Brain pericyte (primary cell): ENCODE measurements at regions not wholly inside any gene's neighbourhood (a gene's known extent, or its start where the extent isn't known, plus 50 kb on each side); places are given as distances from the start of the nearest gene placed in this dataset.
"Not testable (repeated sequence)": the region's sequence is repeated elsewhere in the genome, so short reads cannot be mapped to it uniquely, and the experiment has no call there.

Experiments
- DNase-seq: peaks from one replicate; pipeline ENCODE4 v3.0.0-alpha.2; 2012; ENCODE audit warnings: low read depth, low spot score

DNA sequence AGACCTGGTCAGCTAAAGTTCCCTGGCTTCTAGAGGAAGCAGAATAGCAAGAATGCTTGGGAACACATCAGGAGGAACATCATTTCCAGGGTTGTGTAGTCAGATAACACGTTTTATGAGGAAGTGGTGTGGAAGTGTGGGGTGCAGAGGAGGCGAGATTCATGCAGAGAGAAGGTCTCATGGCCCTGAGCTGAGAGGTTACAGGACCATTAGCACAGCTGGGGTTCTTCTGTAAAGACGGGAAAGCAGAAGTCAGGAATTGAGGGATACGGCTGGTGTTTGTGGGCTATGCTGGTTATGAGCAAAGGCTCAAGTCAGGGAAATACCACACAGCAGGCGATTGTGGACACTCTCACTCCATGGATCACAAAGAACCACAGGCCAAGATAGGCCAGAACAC lies 190.6 kb upstream of the IRF2BP2 start:
- not testable (repeated sequence) for DNase-seq

DNA sequence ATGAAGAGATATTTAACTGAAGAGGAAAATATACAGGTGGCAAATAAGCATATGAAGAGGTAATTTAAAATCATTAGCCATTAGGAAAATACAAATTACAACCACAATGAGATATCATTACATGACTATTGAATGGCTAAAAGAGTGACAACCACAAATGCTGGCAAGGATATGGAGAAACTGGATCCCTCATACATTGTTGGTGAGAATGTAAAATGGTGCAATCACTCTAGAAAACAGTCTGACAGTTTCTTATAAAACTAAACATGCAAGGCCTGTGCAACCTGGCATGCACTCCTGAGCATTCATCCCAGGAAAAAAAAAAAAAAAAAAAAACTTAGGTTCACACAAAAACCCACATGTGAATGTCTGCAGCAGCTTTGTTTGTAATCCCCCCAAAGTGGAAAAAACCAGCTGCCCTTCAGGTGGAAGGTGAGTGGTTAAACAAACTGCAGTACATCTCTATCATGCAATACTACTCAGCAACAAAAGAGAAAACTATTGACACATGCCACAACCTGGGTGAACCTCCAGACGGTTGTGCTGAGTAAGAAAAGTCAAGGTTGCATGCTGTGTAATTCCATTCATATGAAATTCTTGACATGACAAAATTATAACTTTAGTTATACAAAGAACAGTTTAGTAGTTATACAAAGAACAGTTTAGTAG lies 189.2 kb upstream of the IRF2BP2 start:
- not testable (repeated sequence) for DNase-seq

DNA sequence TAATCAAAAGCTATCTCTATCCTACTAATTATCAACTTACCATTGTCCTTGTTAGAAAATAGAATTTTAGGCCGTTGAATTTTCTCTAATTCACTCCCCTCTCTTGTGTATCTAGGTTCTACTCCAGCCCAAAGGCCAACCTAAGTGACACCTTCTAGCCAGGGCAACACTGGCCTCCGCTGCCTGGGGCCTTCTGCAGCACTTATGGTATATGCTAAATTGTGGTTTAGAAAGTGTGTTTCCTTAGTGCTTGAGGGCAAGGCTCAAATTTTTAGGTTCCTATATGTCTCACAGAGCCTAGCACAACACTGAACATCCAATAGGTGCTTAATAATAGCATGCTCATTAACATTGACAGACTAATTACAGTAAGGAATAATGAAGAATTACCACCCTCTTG lies 187.2 kb upstream of the IRF2BP2 start:
- DNase-seq, result not testable (repeated sequence)

DNA sequence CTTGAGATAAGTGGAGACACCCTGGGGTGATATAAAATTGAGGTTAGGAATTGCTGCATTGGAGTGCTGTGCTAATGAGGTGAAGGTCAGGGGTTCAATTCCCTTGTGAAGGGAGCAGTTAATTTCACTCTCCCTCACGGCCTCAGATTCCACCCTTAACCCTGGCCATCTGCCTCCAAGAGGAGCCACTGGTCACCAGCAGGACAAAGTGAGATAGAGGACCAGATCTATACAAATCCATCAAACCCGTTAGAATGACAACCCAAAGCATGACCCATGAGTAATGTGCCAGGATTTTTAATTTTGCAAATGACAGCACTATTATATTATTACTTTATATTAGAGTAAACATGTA lies 186.4 kb upstream of the IRF2BP2 start:
- not testable (repeated sequence) for DNase-seq

DNA sequence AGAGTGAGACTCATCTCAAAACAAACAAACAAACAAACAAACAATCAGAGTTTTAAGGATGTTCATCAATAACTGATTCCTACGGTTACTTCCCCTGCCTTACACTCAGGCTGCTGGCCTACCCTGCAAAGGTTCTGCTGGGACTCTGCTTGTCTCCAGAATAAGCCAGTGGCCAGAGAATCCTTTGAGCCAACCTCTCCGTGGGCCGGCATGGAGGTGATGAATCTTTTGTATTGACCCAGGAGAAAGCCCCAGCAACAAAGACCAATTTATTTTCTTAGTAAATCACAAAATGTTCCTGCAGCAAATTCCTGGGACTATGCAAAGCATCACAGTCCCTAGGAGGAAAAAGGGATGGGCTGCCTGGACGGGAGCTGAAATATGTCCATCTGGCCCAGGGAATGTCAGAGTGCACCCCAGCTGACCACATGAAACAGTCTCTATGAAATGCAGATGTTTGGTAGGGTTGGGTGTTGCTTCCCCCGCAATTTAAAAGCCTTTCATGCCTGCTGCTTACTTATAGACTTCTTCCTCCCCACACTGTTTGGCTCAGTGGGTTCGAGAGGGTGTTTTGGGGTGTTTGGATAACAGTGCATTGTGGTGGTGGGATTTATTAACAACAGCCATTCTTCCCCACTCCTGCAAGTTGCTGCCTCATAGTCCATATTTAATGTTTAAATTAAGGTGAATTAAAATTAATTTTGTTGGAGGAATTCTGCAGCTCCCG lies 185.9 kb upstream of the IRF2BP2 start:
- DNase-seq, result not testable (repeated sequence)

DNA sequence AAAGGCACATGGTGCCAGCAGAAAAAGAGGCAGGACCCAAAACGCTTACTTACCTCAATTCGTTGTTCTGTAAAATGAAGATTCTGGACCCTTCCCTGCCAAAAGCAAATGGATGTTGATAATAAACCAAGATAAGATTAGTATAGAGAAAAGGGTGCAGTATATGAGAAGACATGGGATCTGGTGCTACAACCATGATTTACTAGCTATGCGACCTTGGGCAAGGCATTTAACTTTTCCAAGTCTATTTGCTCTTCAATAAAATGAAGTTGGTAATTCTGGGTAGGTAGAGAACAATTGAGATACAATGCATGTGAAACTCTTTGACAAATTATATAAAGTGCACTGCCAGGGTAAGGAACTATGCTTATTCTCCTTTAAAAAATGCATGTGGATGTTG lies 185.0 kb upstream of the IRF2BP2 start:
- not testable (repeated sequence) for DNase-seq

DNA sequence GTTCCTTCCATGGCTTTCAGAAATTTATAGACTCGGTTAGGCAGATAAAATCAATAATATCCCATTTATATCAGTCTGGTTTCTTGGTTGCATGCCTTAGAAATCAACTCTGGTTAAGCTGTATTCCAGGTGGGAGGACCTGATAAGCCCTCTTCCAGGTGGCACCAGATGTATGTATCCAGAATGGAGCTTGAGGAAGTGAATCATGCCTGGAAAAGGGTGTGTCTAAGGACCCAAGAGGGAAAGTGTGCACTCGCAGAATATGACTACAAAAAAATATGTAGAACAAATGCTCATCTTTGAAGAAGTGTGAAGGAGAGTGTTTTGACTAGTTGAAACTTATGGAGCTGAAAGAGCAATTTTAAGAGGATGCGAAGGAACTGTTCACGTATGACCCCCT lies 184.5 kb upstream of the IRF2BP2 start:
- not testable (repeated sequence) for DNase-seq

DNA sequence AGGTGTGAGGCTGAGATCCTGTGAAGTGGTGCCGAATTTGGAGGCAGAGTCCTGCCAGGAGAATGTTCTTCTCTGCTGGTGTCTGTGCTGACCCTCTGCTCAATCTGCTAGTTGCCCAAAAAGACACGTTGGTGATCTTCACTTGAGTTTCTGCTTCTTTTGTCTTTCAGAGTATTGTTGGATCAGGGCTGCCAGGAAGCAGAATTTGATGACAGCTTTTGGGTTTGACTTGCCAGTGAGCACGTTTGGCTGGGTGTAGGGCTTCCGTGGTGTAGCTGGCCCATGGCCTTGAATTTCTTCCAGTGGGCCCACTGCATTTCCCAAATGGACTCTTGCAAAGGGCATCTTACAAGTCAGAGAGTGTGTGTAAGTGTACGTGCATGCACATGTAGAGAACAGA lies 183.9 kb upstream of the IRF2BP2 start:
- DNase-seq, result not testable (repeated sequence)

DNA sequence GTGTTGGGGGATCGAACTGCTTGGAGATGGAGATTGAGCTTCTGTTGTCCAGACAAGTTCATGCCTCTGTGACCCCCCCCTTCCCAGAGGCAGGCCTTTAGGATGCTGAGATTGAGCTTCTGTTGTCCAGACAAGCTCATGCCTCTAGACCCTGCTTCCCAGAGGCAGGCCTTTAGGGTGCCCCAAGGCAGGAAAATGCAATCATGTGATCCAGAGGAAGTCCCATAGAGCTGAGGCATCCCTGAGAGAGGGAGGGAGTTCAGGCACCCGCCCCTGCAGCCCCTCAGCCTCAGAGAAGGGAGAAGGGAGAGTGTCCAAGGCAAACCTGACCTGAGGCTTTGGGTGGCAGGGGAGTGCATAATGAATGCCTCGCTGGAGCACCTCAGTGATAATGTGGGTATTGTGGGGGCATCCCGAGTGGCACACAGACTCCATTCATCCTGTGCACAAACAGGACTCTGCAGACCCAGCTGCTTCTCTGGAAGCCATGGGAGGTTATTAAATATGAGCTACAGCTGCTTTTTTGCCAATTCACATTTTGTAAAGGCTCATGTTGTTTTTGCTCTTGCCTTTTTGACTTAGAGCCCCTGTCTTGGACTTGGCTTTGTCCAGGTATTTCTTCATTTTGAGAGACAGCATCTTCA lies 182.4 kb upstream of the IRF2BP2 start:
- not testable (repeated sequence) for DNase-seq

DNA sequence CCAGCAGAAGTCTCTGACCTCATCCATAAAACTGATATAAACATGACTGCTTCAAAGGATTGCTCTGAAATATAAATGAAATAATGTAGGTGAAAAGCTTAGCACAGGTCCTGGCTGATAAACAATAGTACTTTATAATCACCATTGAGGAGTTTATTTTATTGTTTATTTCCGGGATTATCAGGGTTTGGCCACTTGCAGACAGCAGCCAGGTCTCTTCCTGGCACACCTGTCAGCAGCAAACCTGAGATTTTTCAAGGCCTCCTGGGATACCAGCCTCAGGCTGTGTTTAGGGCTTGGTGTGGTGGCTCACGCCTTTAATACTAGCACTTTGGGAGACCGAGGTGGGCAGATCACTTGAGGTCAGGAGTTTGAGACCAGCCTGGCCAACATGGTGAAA lies 181.6 kb upstream of the IRF2BP2 start:
- DNase-seq, result not testable (repeated sequence)

DNA sequence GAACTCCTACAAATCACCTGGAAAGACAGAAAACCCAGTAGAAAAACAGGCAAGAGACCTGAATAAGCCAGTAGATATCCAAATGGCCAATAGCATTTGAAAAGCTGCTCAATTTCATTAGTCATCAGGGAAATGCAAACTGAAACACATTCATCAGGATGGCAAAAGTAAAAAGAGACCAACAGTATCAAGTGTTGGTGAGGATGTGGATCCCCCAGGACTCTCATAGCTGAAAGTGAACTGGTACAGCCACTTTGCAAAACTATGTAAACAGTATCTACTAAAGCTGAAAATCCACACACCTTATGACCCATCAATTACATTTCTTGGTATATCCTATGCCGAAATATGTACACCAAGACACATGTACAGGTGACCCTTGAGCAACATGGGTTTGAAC lies 180.4 kb upstream of the IRF2BP2 start:
- DNase-seq, result not testable (repeated sequence)

DNA sequence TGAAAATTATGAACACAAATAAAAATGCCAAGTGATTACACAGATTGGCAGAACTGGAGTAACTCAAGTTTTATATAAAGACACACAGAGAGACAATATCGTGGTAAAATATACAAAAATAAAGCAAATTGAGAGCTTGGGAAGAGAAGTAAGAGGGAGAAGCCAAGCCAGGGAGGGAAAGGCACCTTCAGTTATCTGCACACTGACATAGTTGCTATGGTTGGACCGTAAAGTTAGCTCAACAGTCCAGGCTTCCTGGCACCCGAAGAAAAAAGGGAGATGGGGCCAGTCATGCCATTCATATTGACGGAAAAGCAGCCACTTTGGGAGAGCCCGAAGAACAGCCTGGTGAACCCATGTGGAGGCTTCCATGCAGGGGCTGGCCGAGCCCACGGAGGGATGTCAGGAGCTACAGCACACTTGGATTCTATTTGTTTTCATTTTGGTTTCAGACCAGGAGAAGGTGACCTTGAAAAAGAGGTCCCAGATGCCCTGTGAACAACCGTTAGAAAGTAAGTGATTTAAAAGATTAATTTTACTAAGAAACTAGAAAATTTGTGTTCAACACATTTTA lies 177.1 kb upstream of the IRF2BP2 start:
- not testable (repeated sequence) for DNase-seq

DNA sequence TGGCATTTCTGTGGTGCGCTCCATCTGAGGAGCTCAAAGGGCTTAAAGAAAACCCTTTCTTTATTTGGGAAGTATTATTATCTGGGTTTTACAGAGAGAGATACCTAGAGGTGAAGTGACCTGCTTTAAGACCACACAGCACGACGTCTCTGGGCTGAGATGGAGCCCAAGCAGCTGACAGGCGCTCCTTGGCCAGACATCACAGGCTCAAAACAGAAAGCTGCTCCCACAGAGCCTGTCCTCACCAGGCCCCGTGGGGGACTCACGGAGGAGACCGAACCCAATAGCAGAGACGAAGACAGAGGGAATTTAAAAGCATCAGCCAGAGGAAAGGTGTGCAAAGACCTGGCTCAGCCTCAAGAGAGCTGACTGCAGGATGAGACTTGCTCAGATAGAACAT lies 175.9 kb upstream of the IRF2BP2 start:
- DNase-seq, result not testable (repeated sequence)

DNA sequence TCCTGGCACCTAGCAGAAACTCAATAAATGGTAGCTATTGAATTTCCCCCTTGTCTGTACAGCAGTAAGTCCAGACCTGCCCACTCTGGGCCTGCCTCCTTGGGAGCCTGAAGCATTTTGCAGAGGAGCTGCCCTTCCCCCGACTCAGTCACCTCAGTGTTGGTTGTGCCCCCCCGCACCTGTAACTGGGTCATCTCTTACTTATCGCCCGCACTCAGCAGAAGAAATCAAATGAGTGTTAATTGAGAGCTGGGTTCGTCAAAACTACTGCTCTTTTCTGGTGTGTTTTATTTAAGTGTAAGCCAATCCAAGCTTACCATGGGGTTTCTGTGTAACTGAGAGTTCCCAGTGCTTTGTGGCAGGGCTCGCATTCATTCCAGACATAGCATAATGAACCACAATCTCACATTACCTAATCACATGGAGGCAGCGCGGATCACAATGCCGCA lies 175.5 kb upstream of the IRF2BP2 start:
- DNase-seq, result not testable (repeated sequence)

DNA sequence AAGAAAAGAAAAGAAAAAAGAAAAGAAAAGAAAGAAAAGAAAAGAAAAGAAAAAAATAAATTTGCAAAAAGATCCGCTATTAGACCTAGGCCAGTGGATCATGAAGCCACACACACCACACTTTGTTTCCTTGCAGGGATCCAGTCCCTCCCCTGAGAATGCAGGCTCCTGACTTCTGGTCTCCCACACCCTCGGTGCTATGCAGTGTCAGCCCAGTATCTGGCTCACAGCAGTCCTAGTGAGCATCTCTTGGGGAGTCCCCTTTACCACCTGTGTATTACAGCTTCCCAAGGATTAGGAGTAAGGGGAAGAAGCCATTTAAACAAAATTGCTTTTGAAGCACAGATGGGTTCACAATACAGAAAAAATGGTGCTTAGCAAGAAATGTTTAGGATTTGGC lies 174.1 kb upstream of the IRF2BP2 start:
- not testable (repeated sequence) for DNase-seq

DNA sequence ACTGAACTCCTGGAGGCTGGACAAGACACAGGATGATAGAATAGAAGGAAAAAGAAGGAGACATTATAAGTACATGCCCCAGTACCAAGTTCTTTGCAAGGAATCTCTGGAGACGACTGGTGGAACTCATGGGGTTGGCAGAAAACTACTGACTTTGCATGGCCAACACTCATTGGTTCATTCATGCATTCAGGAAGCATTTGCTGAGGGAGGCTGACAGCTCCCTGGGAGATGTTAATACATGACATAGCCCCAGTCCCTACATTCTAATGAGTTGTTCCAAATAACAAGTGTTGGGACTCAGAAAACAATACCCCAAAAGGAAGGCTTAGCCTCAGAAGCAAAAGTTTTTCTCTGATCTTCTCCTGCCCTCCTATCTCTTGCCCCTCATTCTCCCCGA lies 172.8 kb upstream of the IRF2BP2 start:
- DNase-seq, result no peak

DNA sequence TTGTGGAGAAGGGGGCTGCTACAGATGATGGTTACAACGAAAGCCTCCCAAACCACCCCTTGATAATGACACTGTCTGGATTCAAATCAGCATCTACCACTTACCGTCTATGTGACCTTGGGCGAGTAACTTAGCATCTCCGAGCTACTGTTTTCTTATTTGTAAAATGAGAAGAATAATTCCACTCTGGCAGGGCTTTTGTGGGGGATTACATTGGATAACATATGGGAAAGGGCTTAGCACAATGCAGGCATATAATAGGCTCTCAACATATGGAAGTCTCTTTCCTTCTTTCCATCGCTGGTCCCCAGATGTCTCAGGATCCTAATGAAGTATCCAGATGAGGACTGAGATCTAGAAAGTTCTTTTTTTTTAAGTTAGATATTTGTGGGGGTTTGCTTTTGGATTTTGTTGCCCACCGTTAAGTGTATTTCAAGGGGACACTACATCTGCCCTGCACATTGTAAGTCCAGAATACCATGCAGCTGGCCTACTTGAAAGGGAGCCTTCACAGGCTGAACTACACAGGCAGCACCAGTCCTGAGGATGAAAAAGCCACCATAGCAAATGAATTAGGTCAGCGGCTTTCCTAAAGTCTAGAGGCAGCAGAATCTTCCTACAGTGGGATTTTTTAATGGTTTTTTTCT lies 172.2 kb upstream of the IRF2BP2 start:
- no peak for DNase-seq

DNA sequence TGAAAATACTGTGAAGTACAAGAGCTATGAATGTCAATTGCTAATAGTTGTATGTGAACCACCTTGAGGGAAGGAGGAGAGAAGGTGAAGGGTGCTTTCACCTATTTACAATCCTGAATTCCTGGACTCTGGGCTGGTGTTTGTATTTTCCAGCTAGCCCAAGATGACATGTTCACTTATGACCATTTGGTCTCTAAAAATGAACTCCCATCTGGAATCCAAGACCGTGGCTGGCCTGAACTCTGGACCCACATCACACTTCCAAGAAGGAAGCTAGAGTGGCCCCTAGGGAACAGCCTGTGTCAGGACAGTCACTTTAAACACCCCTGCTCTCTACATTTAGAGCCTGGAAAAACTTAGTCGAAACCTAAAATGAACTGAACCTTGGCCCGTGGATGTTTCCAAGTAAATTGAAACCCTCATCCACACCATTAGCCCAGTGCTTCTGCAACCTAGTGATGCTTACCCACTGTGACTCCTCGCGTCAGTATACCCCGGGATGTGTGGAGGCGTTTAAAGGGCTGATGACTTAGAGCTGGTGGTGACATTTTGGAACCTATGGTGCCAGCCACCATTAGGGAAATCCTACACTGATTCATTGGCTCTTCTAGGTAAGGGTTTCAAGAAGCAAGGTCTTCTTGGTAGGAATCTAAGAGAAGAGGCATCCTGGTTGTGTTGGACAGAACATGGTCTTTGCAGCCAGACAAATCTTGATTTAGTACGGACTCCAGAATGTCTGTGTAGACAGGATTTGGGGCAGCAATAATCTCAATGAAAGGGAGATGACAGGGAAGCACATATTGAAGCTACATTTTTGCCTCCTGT lies 171.5 kb upstream of the IRF2BP2 start:
- no peak for DNase-seq

DNA sequence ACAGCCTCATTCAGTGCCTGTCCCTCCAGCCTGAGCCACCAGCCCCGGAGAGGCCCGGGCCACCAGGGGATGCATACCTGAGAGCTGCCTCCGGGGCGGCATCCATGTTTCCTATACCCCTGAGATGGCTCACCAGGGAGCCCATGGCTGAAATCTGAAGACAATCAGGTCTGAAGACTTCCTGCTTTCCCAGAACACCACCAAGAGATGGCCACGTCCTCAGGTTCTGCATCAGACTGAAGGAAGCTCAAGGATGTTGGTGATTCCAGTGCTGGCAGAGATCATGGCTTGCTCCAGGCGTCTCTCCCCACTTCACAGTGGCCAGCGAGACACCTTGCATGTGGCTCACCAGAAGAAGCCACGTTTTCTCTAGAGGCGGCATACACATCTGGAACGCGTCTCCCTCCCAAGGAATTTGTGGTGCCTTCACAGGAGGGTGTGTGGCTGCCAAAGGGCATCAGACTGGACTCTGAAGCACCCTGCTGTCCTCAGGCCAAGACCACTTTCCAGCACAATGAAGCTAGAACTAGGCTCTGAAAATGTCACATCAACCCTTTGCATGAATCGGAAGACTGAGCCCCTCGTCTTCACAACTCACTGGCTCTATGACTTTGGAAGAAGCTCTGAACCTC lies 170.7 kb upstream of the IRF2BP2 start:
- no peak for DNase-seq

DNA sequence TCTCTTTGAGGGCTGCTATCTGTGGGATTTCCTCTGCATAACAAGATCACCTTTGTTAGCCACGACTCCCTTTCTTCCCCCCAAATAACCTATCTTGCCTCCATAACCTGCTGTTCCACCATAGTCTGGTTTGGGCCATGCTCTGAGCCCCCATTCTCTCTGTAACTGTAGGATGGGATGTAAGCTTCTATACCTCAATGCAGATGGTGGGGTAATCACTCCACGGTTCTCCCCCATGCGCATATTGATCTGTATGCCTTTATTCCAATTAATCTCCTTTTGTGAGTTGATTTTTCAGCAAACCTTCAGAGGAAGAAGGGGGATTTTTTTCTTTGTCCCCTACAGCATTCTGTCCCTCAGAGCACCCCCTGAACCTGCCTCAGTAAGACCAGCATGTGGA lies 170.1 kb upstream of the IRF2BP2 start:
- no peak for DNase-seq

DNA sequence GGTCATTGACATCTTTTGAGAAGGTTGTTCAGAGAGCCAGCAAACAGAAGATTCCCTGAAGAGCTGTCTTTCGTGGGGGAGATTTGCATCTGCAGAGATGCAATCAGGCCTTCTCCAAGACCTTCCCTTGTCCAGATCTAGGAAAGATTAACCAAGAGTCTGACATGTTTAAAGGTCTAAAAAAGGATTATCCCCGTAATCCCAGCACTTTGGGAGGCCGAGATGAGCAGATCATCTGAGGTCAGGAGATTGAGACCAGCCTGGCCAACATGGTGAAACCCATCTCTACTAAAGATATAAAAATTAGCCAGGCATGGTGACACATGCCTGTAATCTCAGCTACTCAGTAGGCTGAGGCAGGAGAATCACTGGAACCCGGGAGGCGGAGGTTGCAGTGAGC lies 169.6 kb upstream of the IRF2BP2 start:
- DNase-seq, result not testable (repeated sequence)
